ENCODE measurements at regions not wholly inside any gene's neighbourhood (a gene's known extent, or its start where the extent isn't known, plus 50 kb on each side); places are given as distances from the start of the nearest gene placed in this dataset.

DNA sequence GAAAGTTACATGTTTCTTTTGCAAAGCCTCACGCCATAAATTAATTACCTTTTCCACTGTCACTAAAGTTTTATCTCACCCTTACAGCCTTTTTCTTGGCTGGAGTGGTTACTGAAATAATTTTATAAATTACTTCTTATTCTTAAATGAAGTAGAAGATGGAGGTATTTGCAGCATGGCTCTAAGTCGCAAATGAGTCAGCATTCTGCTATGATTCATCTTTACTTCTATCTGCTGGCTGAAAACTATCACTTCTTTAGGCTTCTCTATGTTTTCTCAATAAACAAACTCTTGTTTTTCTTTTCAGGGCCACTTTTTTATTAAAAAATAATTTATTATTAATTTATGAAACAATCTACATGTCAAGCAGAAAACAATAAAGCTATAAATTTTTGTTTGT is 210.2 kb upstream of the GYPA start:
- no peaks in the 10 kb centered on the region for H3K9me3 ChIP-seq (ENCODE audit: control insufficient read depth in 2 of 3, low read length in 3 of 3)
- DNase-seq (no peak), ATAC-seq (no peak)
- no peak overlapping the region for H3K27ac ChIP-seq (ENCODE audit: low read depth, low read length)
- Mint-ChIP-seq H3K4me3 (no peak overlapping the region), H3K27me3 (peaks cover 0 to 17% (median 5%) of the 10 kb centered on the region in 5 donors), H3K36me3 (no peaks in the 10 kb centered on the region), H3K27ac (no peak overlapping the region), H3K4me1 (no peaks in the 10 kb centered on the region), H3K9me3 (peaks cover 0 to 2% (median 0%) of the 10 kb centered on the region in 11 donors)
- POLR2A ChIA-PET, result no interaction called here
- no peak overlapping the region for H3K4me3 ChIP-seq (ENCODE audit: low read length)
- no peaks in the 10 kb centered on the region for H3K4me1 ChIP-seq (ENCODE audit: control insufficient read depth in 2 of 2, insufficient read depth in 2 of 2, low read length in 2 of 2)
- H3K36me3 ChIP-seq (ENCODE audit: control insufficient read depth in 2 of 3, insufficient read depth in 3 of 3, low read length in 3 of 3), result no peaks in the 10 kb centered on the region
- no peaks in the 10 kb centered on the region for H3K27me3 ChIP-seq (ENCODE audit: control insufficient read depth in 2 of 2, insufficient read depth in 2 of 2, low read length in 2 of 2)
- intact Hi-C loops (cut with micrococcal nuclease), result no loop called here
- CTCF ChIA-PET, result no interaction called here

DNA sequence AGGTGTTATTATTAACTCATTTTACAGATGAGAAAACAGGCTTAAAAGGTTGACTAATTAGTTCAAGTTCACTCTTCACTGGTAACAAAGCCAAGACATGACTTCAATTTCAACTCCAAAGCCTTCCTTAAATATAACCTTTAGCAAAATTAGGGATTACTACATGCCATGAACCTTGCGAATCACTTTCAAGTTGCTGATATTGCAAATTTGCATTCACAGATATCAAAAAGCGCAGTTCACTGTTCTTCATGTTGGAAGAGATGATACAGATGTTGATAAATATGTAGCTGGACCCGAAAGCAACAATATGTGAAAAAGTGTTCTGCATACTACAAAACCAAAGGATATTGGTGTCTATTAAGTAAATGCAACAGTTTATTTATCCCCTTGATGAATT is 210.8 kb upstream of the GYPA start:
- H3K4me3 Mint-ChIP-seq, result no peak overlapping the region
- no peak overlapping the region for H3K27ac ChIP-seq (ENCODE audit: low read depth, low read length)
- no peaks in the 10 kb centered on the region for H3K4me1 ChIP-seq (ENCODE audit: control insufficient read depth in 2 of 2, insufficient read depth in 2 of 2, low read length in 2 of 2)
- no peaks in the 10 kb centered on the region for H3K36me3 Mint-ChIP-seq
- ChIA-PET POLR2A (no interaction called here), CTCF (no interaction called here)
- H3K27ac Mint-ChIP-seq, result no peak overlapping the region
- ATAC-seq (no peak), DNase-seq (no peak)
- H3K4me1 Mint-ChIP-seq, result no peaks in the 10 kb centered on the region
- no peaks in the 10 kb centered on the region for H3K27me3 ChIP-seq (ENCODE audit: control insufficient read depth in 2 of 2, insufficient read depth in 2 of 2, low read length in 2 of 2)
- H3K9me3 ChIP-seq (ENCODE audit: control insufficient read depth in 2 of 3, low read length in 3 of 3), result no peaks in the 10 kb centered on the region
- peaks cover 0 to 2% (median 0%) of the 10 kb centered on the region in 11 donors for H3K9me3 Mint-ChIP-seq
- no peaks in the 10 kb centered on the region for H3K36me3 ChIP-seq (ENCODE audit: control insufficient read depth in 2 of 3, insufficient read depth in 3 of 3, low read length in 3 of 3)
- peaks cover 4 to 17% (median 10%) of the 10 kb centered on the region in 5 donors for H3K27me3 Mint-ChIP-seq
- intact Hi-C loops (cut with micrococcal nuclease), result no loop called here
- no peak overlapping the region for H3K4me3 ChIP-seq (ENCODE audit: low read length)

DNA sequence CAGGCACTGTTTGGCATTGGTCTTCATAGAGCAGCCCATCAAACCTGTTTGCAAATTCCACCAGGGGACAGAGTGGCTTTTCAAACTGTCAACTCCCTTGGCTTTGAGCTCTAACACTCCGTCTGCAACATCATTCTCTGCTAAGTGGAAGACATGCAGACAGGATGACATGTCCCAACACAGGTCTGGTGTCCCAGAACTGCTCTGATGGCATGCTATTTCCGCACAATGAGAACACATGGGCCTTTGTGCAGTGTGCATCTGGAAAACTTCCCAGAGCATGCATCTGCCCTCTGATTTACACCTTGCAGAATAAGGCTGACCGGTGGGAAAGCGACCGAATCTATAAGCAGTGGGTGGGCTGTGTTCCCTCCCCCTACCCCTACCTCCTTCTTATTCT is 212.8 kb upstream of the GYPA start:
- ATAC-seq (no peak), DNase-seq (no peak)
- POLR2A ChIA-PET, result no interaction called here
- no peak overlapping the region for H3K27ac ChIP-seq (ENCODE audit: low read depth, low read length)
- peaks cover 8 to 23% (median 13%) of the 10 kb centered on the region in 5 donors for H3K27me3 Mint-ChIP-seq
- intact Hi-C loops (cut with micrococcal nuclease), result no loop called here
- H3K4me3 ChIP-seq (ENCODE audit: low read length), result no peak overlapping the region
- no peaks in the 10 kb centered on the region for H3K36me3 Mint-ChIP-seq
- CTCF ChIA-PET, result no interaction called here
- no peaks in the 10 kb centered on the region for H3K27me3 ChIP-seq (ENCODE audit: control insufficient read depth in 2 of 2, insufficient read depth in 2 of 2, low read length in 2 of 2)
- no peaks in the 10 kb centered on the region for H3K9me3 ChIP-seq (ENCODE audit: control insufficient read depth in 2 of 3, low read length in 3 of 3)
- H3K4me3 Mint-ChIP-seq, result no peak overlapping the region
- no peaks in the 10 kb centered on the region for H3K4me1 Mint-ChIP-seq
- H3K36me3 ChIP-seq (ENCODE audit: control insufficient read depth in 2 of 3, insufficient read depth in 3 of 3, low read length in 3 of 3), result no peaks in the 10 kb centered on the region
- H3K27ac Mint-ChIP-seq, result no peak overlapping the region
- H3K9me3 Mint-ChIP-seq, result peaks cover 0 to 2% (median 0%) of the 10 kb centered on the region in 11 donors
- H3K4me1 ChIP-seq (ENCODE audit: control insufficient read depth in 2 of 2, insufficient read depth in 2 of 2, low read length in 2 of 2), result no peaks in the 10 kb centered on the region

DNA sequence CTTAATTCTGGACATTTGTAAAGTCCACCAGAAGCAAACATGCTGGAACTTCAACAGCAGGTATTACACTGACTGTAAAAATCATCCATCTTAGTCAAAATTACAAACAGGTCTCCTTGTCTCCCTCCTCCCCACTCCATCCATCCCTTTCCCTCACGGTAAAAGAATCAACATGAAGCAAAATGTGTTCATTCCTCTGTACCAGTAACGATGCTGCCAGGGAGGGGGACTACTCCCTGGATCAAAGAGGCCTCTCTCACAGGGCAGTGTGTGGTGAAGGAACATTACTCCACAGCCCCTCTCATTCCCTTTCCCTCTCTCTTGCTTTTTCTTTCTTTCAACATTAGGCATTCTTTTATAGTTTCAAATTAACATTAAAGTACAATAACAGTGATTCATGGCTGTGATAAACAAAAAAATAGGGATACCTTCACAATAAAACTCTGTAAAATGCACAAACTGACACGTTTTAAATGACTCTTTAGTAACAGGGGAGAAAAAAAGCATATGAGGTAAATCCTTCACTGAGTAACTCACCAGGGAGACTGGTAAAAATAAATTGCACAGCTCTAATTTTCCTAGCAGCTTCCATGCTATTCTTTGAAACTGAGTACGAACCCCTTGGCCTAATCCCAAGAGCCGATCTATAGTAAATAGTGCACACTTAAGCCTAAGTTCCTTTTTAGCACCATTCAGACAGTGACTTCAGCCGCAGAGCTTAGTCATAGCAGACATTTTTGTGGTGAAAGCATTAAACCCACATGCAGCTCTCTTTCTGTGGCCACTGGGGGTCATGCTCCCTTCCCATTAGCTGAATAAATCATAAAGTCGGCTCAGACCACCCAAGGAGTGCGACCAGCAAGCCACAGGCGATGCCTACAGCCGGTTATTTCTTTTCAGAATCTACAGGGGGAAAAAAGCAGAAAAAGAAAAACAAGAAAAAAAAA is 215.6 kb upstream of the GYPA start:
- CTCF ChIA-PET, result no interaction called here
- Mint-ChIP-seq H3K4me3 (no peak overlapping the region), H3K27me3 (peaks cover 10 to 23% (median 17%) of the 10 kb centered on the region in 5 donors), H3K9me3 (peaks cover 0 to 6% (median 0%) of the 10 kb centered on the region in 11 donors), H3K36me3 (no peaks in the 10 kb centered on the region), H3K4me1 (no peaks in the 10 kb centered on the region), H3K27ac (no peak overlapping the region)
- H3K4me3 ChIP-seq (ENCODE audit: low read length), result no peak overlapping the region
- ATAC-seq (peak; percentile 53), DNase-seq (no peak)
- H3K36me3 ChIP-seq (ENCODE audit: control insufficient read depth in 2 of 3, insufficient read depth in 3 of 3, low read length in 3 of 3), result no peaks in the 10 kb centered on the region
- H3K9me3 ChIP-seq (ENCODE audit: control insufficient read depth in 2 of 3, low read length in 3 of 3), result no peaks in the 10 kb centered on the region
- POLR2A ChIA-PET, result no interaction called here
- no peaks in the 10 kb centered on the region for H3K4me1 ChIP-seq (ENCODE audit: control insufficient read depth in 2 of 2, insufficient read depth in 2 of 2, low read length in 2 of 2)
- intact Hi-C loops (cut with micrococcal nuclease), result no loop called here
- H3K27ac ChIP-seq (ENCODE audit: low read depth, low read length), result no peak overlapping the region
- no peaks in the 10 kb centered on the region for H3K27me3 ChIP-seq (ENCODE audit: control insufficient read depth in 2 of 2, insufficient read depth in 2 of 2, low read length in 2 of 2)

DNA sequence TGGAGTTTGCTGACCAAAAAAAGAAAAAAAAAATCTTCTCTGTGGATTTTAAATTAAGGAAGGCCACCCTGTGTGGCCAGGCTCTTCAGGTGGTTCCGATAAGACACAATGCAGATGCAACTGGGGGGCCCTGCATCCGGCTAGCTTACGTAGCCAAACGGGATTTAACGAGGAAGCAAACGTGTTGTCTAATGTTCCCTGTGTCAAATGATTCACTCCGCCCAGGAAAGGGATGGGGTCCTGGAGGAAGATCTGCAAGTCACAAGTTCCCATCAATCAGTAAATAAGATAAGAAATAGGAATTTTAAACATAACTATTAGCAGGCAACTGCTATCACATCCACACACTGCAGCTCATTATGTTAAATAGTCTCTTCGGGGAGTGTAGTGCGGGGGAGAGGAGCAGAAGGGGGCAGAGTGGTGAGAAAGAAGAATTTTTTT is 216.4 kb upstream of the GYPA start:
- no peak for DNase-seq
- Mint-ChIP-seq H3K36me3 (no peaks in the 10 kb centered on the region), H3K4me1 (no peaks in the 10 kb centered on the region), H3K9me3 (peaks cover 0 to 6% (median 0%) of the 10 kb centered on the region in 11 donors), H3K27ac (no peak overlapping the region), H3K27me3 (peaks cover 10 to 29% (median 17%) of the 10 kb centered on the region in 5 donors), H3K4me3 (no peak overlapping the region)
- intact Hi-C loops (cut with micrococcal nuclease), result no loop called here
- ChIA-PET CTCF (no interaction called here), POLR2A (no interaction called here)
- no peak overlapping the region for H3K4me3 ChIP-seq (ENCODE audit: low read length)
- no peak overlapping the region for H3K27ac ChIP-seq (ENCODE audit: low read depth, low read length)
- H3K9me3 ChIP-seq (ENCODE audit: control insufficient read depth in 2 of 3, low read length in 3 of 3), result no peaks in the 10 kb centered on the region
- no peaks in the 10 kb centered on the region for H3K36me3 ChIP-seq (ENCODE audit: control insufficient read depth in 2 of 3, insufficient read depth in 3 of 3, low read length in 3 of 3)
- no peak for ATAC-seq
- H3K4me1 ChIP-seq (ENCODE audit: control insufficient read depth in 2 of 2, insufficient read depth in 2 of 2, low read length in 2 of 2), result no peaks in the 10 kb centered on the region
- H3K27me3 ChIP-seq (ENCODE audit: control insufficient read depth in 2 of 2, insufficient read depth in 2 of 2, low read length in 2 of 2), result no peaks in the 10 kb centered on the region

DNA sequence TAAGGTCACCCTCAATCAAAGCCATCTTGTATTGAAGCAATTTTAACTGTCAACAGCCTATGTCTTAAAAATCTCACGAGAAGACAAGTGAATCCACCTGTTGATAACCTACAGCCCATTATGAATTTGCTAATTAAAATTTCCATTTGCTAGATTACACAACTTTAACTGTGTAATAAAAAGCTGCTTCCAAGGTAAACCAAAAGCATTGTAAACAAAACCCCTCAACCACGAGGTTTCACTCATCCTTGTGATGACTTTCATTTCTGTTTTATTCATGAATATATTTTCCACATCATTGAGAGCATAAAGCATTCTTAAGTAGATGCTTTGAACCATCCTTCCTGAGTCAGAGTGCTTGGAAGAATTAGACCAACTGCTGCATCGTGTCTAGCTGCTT is 217.5 kb upstream of the GYPA start:
- Mint-ChIP-seq H3K4me1 (no peaks in the 10 kb centered on the region), H3K27me3 (peaks cover 10 to 30% (median 17%) of the 10 kb centered on the region in 5 donors), H3K27ac (no peak overlapping the region), H3K36me3 (no peaks in the 10 kb centered on the region), H3K4me3 (no peak overlapping the region), H3K9me3 (peaks cover 0 to 6% (median 0%) of the 10 kb centered on the region in 11 donors)
- ATAC-seq, result no peak
- ChIA-PET CTCF (no interaction called here), POLR2A (no interaction called here)
- Histone ChIP-seq H3K9me3 (ENCODE audit: control insufficient read depth in 2 of 3, low read length in 3 of 3) (no peaks in the 10 kb centered on the region), H3K4me1 (ENCODE audit: control insufficient read depth in 2 of 2, insufficient read depth in 2 of 2, low read length in 2 of 2) (no peaks in the 10 kb centered on the region), H3K27me3 (ENCODE audit: control insufficient read depth in 2 of 2, insufficient read depth in 2 of 2, low read length in 2 of 2) (no peaks in the 10 kb centered on the region), H3K36me3 (ENCODE audit: control insufficient read depth in 2 of 3, insufficient read depth in 3 of 3, low read length in 3 of 3) (no peaks in the 10 kb centered on the region), H3K4me3 (ENCODE audit: low read length) (no peak overlapping the region), H3K27ac (ENCODE audit: low read depth, low read length) (no peak overlapping the region)
- intact Hi-C loops (cut with micrococcal nuclease), result no loop called here
- DNase-seq, result no peak

Data from naive thymus-derived CD4-positive, alpha-beta T cell (primary cell).